CD4-positive, alpha-beta memory T cell (primary cell): ENCODE measurements at regions not wholly inside any gene's neighbourhood (a gene's known extent, or its start where the extent isn't known, plus 50 kb on each side); places are given as distances from the start of the nearest gene placed in this dataset.

Source experiments
- CTCF ChIA-PET: fragments of 350-600 bp; sonication (Branson Sonifier 250); formaldehyde crosslinking; loops from one replicate; lab custom pipeline; 2021; ENCODE audit warnings: inconsistent platforms; ENCODE audit not compliant: partially characterized antibody; lab: Charles Lee
- POLR2A ChIA-PET: fragments of 350-600 bp; sonication (Branson Sonifier 250); formaldehyde crosslinking; loops from one replicate; lab custom pipeline; 2021; ENCODE audit not compliant: partially characterized antibody; lab: Charles Lee
- DNase-seq, 5 donors: peaks; one replicate each; pipeline versions ENCODE4 v3.0.0 to v3.0.0-alpha.2; 2020 to 2022; ENCODE audit warnings: mixed read lengths in 1 of 5
- H3K27ac ChIP-seq: one replicate; pipeline ENCODE4 v1.7.0; 2013; ENCODE audit warnings: low read depth, low read length
- H3K27me3 ChIP-seq: 2 replicates; pipeline ENCODE4 v1.7.0; 2013; ENCODE audit warnings: mild to moderate bottlenecking, low read length, moderate library complexity; ENCODE audit not compliant: insufficient read depth
- H3K36me3 ChIP-seq: 2 replicates; pipeline ENCODE4 v1.7.0; 2013; ENCODE audit warnings: mild to moderate bottlenecking, low read length, moderate library complexity; ENCODE audit not compliant: insufficient read depth
- H3K4me1 ChIP-seq: 2 replicates; pipeline ENCODE4 v1.7.0; 2013; ENCODE audit warnings: mild to moderate bottlenecking, low read length, moderate library complexity; ENCODE audit not compliant: insufficient read depth
- H3K4me3 ChIP-seq, 2 donors: one replicate each; pipeline ENCODE4 v1.7.0; 2013; ENCODE audit warnings: low read length in 2 of 2, mild to moderate bottlenecking in 1 of 2
- H3K9me3 ChIP-seq, 2 donors: one replicate each; pipeline ENCODE4 v1.7.0; 2013; ENCODE audit warnings: low read length in 2 of 2, control low read depth in 1 of 2; ENCODE audit not compliant: control insufficient read depth in 1 of 2
- H3K27ac Mint-ChIP-seq, 7 donors: one replicate each; pipeline ENCODE4 v1.8.0; 2020 to 2021; ENCODE audit warnings: mixed read lengths in 7 of 7, mild to moderate bottlenecking in 6 of 7, inconsistent platforms in 3 of 7, moderate library complexity in 3 of 7
- H3K27me3 Mint-ChIP-seq, 2 donors: one replicate each; pipeline ENCODE4 v1.8.0; 2020 to 2021; ENCODE audit warnings: mixed read lengths in 2 of 2
- H3K36me3 Mint-ChIP-seq, 2 donors: one replicate each; pipeline ENCODE4 v1.8.0; 2020 to 2021; ENCODE audit warnings: mixed read lengths in 2 of 2, inconsistent platforms in 1 of 2, mild to moderate bottlenecking in 1 of 2
- H3K4me1 Mint-ChIP-seq, 4 donors: one replicate each; pipeline ENCODE4 v1.8.0; 2020 to 2021; ENCODE audit warnings: mixed read lengths in 4 of 4, mild to moderate bottlenecking in 1 of 4
- H3K4me3 Mint-ChIP-seq, 8 donors: one replicate each; pipeline ENCODE4 v1.8.0; 2020 to 2021; ENCODE audit warnings: mixed read lengths in 8 of 8, mild to moderate bottlenecking in 7 of 8, moderate library complexity in 6 of 8, inconsistent platforms in 3 of 8
- H3K9me3 Mint-ChIP-seq, 8 donors: one replicate each; pipeline ENCODE4 v1.8.0; 2020 to 2021; ENCODE audit warnings: mixed read lengths in 8 of 8, mild to moderate bottlenecking in 5 of 8, inconsistent platforms in 3 of 8, moderate library complexity in 1 of 8
- intact Hi-C: fragments of 100-400 bp; cut with micrococcal nuclease; formaldehyde crosslinking; loops from one replicate; pipeline ENCODE4 v1.15.1; 2023

DNA sequence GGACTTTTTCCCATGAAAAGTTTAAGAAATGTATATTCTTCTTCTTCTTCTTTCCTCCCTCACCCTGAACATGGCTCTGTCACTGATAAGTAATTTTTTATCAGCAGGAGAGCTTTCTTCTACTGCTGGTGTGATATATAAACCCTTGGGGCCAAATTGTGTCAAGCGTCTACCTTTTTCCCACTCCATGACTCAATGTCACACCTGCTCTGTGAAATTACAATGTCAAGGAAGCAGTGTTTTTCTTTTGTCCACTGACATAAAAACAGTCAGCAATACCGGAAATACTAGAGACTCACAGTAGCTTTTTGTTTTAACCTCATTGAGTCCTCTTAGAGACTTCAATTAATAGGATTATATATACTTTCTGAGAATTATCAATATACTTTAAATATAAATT is 416.2 kb upstream of the ADGRL4 start:
- H3K4me1 Mint-ChIP-seq, result no peaks in the 10 kb centered on the region
- H3K9me3 Mint-ChIP-seq, result peaks cover 0 to 7% (median 0%) of the 10 kb centered on the region in 8 donors
- no peaks in the 10 kb centered on the region for H3K27me3 ChIP-seq
- ChIA-PET CTCF (no interaction called here), POLR2A (no interaction called here)
- H3K4me3 ChIP-seq, result no peak overlapping the region
- no peaks in the 10 kb centered on the region for H3K36me3 Mint-ChIP-seq
- no peak overlapping the region for H3K4me3 Mint-ChIP-seq
- intact Hi-C loops, result no loop called here
- no peaks in the 10 kb centered on the region for H3K9me3 ChIP-seq
- H3K36me3 ChIP-seq, result no peaks in the 10 kb centered on the region
- no peak overlapping the region for H3K27ac ChIP-seq
- H3K27me3 Mint-ChIP-seq, result no peaks in the 10 kb centered on the region
- H3K4me1 ChIP-seq, result no peaks in the 10 kb centered on the region
- H3K27ac Mint-ChIP-seq, result no peak overlapping the region
- DNase-seq, result no peak

DNA sequence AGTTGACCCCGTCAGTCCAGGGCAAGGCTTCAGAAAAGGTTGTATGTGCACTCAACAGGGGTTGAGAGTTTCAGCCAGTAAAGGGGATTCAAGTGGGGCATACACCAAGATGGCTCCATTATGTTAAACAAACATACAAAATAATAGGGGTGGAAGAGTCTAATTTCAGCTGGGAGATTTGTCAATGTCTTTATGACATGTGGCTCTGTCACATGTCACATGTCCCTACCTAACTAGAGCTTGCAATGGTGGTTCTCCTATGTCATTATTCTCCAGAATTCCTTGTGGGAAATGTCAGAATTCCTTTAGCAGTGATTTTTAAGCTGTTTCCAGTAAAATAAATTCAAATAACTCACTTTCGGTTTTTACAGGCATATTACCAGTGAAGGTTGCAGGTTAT is 392.0 kb upstream of the ADGRL4 start:
- no peaks in the 10 kb centered on the region for H3K4me1 ChIP-seq
- no peaks in the 10 kb centered on the region for H3K27me3 ChIP-seq
- Mint-ChIP-seq H3K36me3 (no peaks in the 10 kb centered on the region), H3K9me3 (peaks cover 0 to 4% (median 0%) of the 10 kb centered on the region in 8 donors), H3K4me3 (no peak overlapping the region), H3K27ac (no peak overlapping the region), H3K4me1 (peaks cover 0 to 2% (median 0%) of the 10 kb centered on the region in 4 donors), H3K27me3 (no peaks in the 10 kb centered on the region)
- H3K4me3 ChIP-seq, result no peak overlapping the region
- H3K36me3 ChIP-seq, result no peaks in the 10 kb centered on the region
- no peak overlapping the region for H3K27ac ChIP-seq
- intact Hi-C loops, result no loop called here
- no peak for DNase-seq
- CTCF ChIA-PET, result no interaction called here
- POLR2A ChIA-PET, result no interaction called here
- no peaks in the 10 kb centered on the region for H3K9me3 ChIP-seq

DNA sequence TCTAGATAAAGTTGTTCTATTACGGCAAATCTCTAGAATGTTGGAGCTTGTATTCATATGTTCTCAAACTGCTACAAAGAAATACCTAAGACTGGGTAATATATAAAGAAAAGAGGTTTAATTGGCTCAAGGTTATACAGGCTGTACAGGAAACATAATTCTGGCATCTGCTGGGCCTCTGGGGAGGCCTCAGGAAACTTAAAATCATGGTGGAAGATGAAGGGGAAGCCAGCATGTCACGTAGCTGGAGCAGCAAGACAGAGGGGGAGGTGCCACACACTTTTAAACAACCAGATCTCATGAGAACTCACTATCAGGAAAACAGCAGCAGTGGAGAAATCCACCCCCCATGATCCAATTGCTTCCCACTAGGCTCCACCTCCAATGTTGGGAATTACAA is 390.4 kb upstream of the ADGRL4 start:
- no peaks in the 10 kb centered on the region for H3K36me3 Mint-ChIP-seq
- no peak for DNase-seq
- POLR2A ChIA-PET, result no interaction called here
- Histone ChIP-seq H3K27ac (no peak overlapping the region), H3K4me3 (no peak overlapping the region), H3K27me3 (no peaks in the 10 kb centered on the region), H3K36me3 (no peaks in the 10 kb centered on the region), H3K9me3 (no peaks in the 10 kb centered on the region), H3K4me1 (no peaks in the 10 kb centered on the region)
- intact Hi-C loops, result no loop called here
- peaks cover 0 to 2% (median 0%) of the 10 kb centered on the region in 4 donors for H3K4me1 Mint-ChIP-seq
- H3K27me3 Mint-ChIP-seq, result no peaks in the 10 kb centered on the region
- H3K4me3 Mint-ChIP-seq, result no peak overlapping the region
- peaks cover 0 to 4% (median 0%) of the 10 kb centered on the region in 8 donors for H3K9me3 Mint-ChIP-seq
- H3K27ac Mint-ChIP-seq, result no peak overlapping the region
- CTCF ChIA-PET, result no interaction called here

DNA sequence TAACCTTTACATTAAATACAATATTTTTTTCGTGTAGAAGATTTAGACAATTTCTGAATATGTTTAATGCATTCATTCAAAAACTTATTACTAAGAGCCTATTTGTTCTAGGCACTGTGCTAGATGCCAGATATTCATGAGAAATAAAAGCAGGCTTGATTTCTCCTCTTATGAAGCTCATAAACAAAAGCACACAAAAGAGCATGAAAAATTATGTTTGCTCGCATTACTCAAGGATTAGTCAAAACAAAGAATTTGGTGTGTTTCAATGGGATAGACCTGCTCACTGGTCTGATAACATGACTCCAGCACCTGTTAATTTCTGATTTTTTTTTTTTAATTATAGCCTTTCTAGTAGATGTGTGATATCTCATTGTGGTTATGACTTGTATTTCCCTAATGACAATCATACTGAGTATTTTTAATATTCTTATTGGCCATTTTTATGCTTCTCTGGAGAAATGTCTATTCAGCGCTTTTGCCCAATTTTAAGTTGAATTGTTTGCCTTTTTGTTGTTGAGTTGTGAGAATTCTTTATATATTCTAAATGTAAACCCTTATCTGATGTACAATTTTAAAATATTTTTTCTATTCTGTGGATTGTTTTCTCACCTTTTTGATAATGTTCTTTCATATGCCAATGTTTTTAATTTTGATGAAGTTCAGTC is 382.3 kb upstream of the ADGRL4 start:
- no peak overlapping the region for H3K27ac Mint-ChIP-seq
- H3K4me3 Mint-ChIP-seq, result no peak overlapping the region
- ChIA-PET CTCF (no interaction called here), POLR2A (no interaction called here)
- no peak overlapping the region for H3K27ac ChIP-seq
- H3K9me3 ChIP-seq, result no peaks in the 10 kb centered on the region
- intact Hi-C loops, result no loop called here
- H3K4me3 ChIP-seq, result no peak overlapping the region
- no peaks in the 10 kb centered on the region for H3K36me3 Mint-ChIP-seq
- no peak for DNase-seq
- H3K4me1 ChIP-seq, result no peaks in the 10 kb centered on the region
- peaks cover 0 to 11% (median 2%) of the 10 kb centered on the region in 8 donors for H3K9me3 Mint-ChIP-seq
- H3K27me3 ChIP-seq, result no peaks in the 10 kb centered on the region
- no peaks in the 10 kb centered on the region for H3K27me3 Mint-ChIP-seq
- H3K4me1 Mint-ChIP-seq, result no peaks in the 10 kb centered on the region
- H3K36me3 ChIP-seq, result no peaks in the 10 kb centered on the region

DNA sequence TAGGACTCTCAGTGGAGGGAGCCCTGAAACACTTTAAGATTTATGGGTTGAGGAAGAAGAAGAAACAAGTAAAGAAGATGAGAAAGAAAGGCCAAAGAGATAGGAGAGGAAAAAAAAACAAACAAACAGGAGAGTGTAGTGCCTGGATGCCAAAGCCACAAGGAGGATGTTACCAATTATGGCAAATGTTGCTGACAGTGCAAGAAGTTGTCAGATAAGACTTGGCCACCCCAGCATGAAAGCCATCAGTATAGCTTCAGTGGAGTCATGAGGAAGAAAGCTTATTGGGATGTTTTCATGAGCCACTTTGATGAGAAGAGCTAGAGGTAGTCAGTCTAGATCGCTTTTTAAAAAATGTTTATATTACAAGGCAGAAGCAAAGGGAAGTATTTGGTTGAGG is 380.2 kb upstream of the ADGRL4 start:
- Mint-ChIP-seq H3K4me3 (no peak overlapping the region), H3K4me1 (no peaks in the 10 kb centered on the region), H3K27ac (no peak overlapping the region), H3K9me3 (peaks cover 0 to 19% (median 3%) of the 10 kb centered on the region in 8 donors), H3K27me3 (no peaks in the 10 kb centered on the region), H3K36me3 (no peaks in the 10 kb centered on the region)
- Histone ChIP-seq H3K27ac (no peak overlapping the region), H3K36me3 (no peaks in the 10 kb centered on the region), H3K4me1 (no peaks in the 10 kb centered on the region), H3K27me3 (no peaks in the 10 kb centered on the region), H3K9me3 (no peaks in the 10 kb centered on the region), H3K4me3 (no peak overlapping the region)
- POLR2A ChIA-PET, result no interaction called here
- intact Hi-C loops, result no loop called here
- CTCF ChIA-PET, result no interaction called here
- DNase-seq, result no peak

- intact Hi-C loops, result no loop called here
- DNase-seq, result no peak
- Mint-ChIP-seq H3K9me3 (peaks cover 0 to 22% (median 2%) of the 10 kb centered on the region in 8 donors), H3K4me1 (no peaks in the 10 kb centered on the region), H3K27ac (no peak overlapping the region), H3K4me3 (no peak overlapping the region), H3K36me3 (no peaks in the 10 kb centered on the region), H3K27me3 (no peaks in the 10 kb centered on the region)
- Histone ChIP-seq H3K4me1 (no peaks in the 10 kb centered on the region), H3K27ac (no peak overlapping the region), H3K4me3 (no peak overlapping the region), H3K36me3 (no peaks in the 10 kb centered on the region), H3K27me3 (no peaks in the 10 kb centered on the region), H3K9me3 (no peaks in the 10 kb centered on the region)
- CTCF ChIA-PET, result no interaction called here
- POLR2A ChIA-PET, result no interaction called here
These were observed 373.5 kb upstream of the ADGRL4 start for GRCh38 chr1:79380078-79380477.

DNA sequence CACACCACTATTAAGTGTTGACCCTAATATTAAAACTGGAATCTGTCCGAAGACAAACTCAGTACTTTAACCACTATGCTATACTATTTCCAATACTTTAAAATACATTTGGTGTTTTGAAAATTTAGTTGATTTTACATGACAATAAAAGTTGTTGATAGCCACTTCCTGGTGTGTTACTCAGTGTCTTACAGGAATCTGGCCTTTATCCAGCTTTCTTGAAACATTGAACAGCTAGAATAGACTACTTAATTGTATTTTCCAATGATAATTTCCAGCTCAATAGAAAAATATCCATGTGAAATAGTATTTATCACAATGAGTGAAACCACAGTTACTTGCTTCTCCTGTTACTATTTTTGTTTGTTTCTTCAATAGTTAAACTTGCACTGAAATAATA is 369.6 kb upstream of the ADGRL4 start:
- Histone ChIP-seq H3K4me3 (no peak overlapping the region), H3K9me3 (no peaks in the 10 kb centered on the region), H3K27me3 (no peaks in the 10 kb centered on the region), H3K36me3 (no peaks in the 10 kb centered on the region), H3K27ac (no peak overlapping the region), H3K4me1 (no peaks in the 10 kb centered on the region)
- Mint-ChIP-seq H3K27ac (no peak overlapping the region), H3K4me1 (no peaks in the 10 kb centered on the region), H3K9me3 (peaks cover 0 to 5% (median 2%) of the 10 kb centered on the region in 8 donors), H3K4me3 (no peak overlapping the region), H3K27me3 (no peaks in the 10 kb centered on the region), H3K36me3 (no peaks in the 10 kb centered on the region)
- no peak for DNase-seq
- ChIA-PET CTCF (no interaction called here), POLR2A (no interaction called here)
- intact Hi-C loops, result no loop called here

- ChIA-PET POLR2A (no interaction called here), CTCF (no interaction called here)
- Histone ChIP-seq H3K4me3 (no peak overlapping the region), H3K9me3 (no peaks in the 10 kb centered on the region), H3K4me1 (no peaks in the 10 kb centered on the region), H3K27me3 (no peaks in the 10 kb centered on the region), H3K36me3 (no peaks in the 10 kb centered on the region), H3K27ac (no peak overlapping the region)
- intact Hi-C loops, result no loop called here
- no peaks in the 10 kb centered on the region for H3K4me1 Mint-ChIP-seq
- H3K9me3 Mint-ChIP-seq, result peaks cover 0 to 4% (median 2%) of the 10 kb centered on the region in 8 donors
- no peak overlapping the region for H3K4me3 Mint-ChIP-seq
- no peak for DNase-seq
- H3K36me3 Mint-ChIP-seq, result no peaks in the 10 kb centered on the region
- no peaks in the 10 kb centered on the region for H3K27me3 Mint-ChIP-seq
- H3K27ac Mint-ChIP-seq, result no peak overlapping the region
These were observed 368.8 kb upstream of the ADGRL4 start for GRCh38 chr1:79375352-79375751.
